HG03460 (cell line): ENCODE measurements at regions not wholly inside any gene's neighbourhood (a gene's known extent, or its start where the extent isn't known, plus 50 kb on each side); places are given as distances from the start of the nearest gene placed in this dataset.

Source experiments
- ATAC-seq: cut with Tn5 transposase; IDR thresholded peaks from one replicate; pipeline ENCODE4 v1.9.1; 2021; ENCODE audit not compliant: unreplicated experiment

DNA sequence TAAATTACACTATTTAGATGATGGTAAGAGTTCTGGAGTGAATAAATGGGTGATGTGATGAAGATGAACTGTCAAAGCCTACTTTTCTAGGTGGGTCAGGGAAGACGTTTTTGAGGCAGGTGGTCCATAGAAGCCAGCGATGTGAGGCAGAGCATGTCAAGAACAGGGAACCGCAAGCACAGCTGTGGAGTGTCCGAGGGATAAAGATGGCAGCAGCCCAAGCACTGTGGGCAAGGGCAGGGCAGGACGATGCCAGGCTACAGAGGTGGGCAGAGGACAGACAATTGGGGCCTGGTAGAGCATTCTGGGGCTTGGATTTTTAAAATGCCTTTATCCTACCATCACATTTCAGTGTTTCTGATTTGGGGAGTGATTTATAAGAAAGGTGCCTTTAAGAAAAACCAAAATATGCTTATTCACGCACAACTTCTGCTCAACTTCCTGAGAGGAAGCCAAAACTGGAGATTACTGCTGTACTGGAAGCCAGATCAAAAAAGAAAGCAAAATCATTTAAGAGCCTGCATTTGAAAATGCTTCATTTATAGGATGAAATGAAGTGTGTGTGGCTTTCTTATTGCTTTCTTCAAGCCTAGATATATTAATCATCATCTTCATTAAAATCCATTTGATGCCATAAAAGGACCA is 119.0 kb upstream of the WDR17 start:
- ATAC-seq: no peak

DNA sequence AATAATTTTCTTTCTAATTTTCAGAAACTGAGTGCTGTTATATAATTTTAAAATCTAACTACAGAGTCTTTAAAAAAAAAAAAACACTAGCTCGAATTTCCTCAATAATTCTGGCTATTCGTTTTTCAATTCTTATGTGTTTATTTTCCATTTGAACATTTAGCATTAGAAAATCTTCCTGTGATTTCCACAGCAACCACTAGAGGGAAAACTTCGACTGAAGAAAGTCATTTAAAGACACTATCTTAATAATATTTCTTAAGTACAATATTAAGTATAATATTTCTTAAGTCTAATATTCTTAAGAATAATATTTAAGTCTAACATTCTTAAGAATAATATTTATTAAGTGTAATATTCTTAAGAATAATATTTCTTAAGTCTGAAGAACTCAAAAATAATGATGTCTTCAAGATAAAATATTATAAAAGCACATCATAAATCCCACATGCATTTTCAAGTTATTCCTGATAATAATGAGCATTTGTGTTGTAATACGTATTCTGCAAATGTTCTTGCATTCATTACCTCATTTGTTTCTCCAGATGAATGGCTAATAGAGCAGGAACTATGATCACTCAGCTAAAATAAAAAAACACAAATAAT is 118.4 kb upstream of the WDR17 start:
- ATAC-seq: no peak

DNA sequence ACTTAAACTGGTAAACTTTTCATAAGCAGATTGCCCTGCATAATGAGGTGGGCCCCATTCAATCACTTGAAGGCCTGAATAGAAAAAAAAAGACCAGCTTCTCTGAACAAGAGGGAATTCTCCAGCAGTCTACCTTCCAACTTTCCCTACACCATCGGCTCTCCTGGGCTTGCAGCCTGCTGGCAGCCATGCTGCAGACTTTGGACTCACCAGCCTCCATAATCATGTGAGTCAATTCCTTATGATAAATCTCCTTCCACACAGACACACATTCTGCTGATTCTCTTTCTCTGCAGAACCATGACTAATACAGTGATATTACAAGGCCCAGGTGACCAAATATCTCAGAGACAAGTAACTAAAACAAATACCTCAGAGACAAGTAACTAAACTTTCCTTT is 113.8 kb upstream of the WDR17 start:
- ATAC-seq: no peak

DNA sequence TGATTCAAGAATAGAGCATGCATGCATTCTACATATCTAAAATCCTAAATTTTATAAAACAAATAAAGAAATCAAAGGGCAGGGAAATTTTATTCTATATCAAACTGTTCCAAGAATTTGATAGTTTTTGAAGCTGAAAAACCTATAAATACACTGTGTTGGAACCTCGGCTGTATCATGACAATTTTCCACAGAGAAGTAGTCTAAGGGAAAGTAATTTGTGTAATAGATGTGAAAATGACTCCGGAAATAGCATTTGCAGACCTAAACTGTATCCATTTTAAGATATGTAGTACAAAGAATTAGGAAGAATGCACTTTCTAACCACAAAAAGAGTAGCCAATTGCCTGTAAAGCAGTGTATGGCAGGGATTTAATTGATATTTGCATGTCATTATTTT is 112.5 kb upstream of the WDR17 start:
- no peak for ATAC-seq

DNA sequence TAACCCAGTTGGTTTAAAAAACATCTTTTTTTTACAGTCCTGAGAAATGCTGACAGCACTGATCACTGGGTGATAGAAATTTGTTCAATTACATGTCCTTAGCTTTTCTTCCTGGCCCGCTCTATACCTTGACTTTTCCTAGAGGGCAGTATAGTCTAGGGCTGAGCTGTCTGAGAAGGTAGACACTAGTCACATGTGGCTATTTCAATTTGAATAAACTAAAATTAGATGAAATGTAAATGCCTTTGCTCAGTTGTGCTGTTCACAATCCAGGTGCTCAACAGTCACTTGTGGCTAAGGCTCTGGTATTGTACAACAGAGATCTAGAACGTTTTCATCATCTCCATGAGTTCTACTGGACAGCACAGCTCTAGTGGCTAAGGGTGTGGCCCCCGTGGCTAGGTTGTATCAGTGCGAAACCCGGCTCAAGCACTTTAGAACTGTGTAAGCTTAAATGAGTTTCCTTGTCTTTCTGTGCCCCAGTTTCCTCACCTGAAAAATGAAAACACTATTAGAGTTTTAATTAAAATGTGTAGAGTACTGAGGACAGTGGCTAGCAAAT is 111.6 kb upstream of the WDR17 start:
- ATAC-seq: peak; percentile 90

DNA sequence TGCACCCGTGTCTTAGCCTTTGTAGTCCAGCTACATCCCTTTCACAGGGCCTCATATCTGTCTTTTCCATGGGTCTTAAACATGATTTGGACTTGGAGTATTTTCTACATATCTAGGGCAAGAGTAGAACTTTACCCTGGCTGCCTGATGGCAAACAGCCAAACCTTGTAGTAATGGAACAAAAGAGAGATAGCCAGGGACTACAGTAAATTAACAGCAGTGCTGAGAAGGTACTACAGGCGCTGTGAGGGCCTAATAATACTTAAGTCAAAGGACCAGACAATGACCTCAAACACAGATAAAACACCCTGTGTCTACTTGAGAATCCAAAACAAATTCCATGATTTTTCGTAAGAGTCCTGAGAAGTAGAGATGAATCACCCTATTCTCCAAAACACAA is 111.0 kb upstream of the WDR17 start:
- ATAC-seq: no peak

DNA sequence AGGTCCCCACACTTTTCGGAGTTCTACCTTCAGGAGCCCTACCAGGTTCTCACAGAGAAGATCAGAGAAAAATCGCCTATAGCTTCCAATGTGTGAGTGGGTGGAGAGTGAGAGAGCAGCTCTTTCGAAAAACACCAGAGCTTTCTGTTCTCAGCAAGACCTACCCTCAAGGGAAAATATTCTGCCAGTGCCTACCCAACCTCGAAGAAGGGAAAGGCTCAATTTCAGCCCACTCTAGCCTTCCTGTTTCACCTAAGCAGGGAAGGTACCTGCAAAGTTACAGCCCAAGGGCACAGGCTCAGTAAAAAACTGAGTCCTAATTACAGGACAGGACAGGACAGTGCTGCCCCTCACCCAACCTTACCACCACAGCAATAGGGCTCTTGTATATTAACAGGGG is 104.0 kb upstream of the WDR17 start:
- ATAC-seq: peak; percentile 95

DNA sequence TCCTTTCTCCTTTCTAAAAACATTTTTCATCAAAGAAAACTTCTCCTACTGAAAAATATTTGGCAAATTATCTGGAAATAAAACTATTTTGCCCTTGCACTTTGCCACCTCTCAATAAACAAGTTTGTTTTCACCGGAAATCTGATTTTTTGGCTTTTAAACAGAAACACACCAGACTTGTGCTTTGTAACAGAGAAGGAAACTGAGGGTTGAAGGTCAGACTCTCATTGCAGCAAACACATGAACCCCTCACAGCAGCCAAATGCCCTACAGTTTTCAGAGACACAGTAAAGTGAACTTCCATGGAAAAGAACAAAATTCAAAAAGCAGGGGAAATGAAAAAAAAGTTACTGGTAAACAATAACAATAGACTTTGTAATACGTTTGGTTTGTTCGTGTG is 95.6 kb upstream of the WDR17 start:
- no peak for ATAC-seq

DNA sequence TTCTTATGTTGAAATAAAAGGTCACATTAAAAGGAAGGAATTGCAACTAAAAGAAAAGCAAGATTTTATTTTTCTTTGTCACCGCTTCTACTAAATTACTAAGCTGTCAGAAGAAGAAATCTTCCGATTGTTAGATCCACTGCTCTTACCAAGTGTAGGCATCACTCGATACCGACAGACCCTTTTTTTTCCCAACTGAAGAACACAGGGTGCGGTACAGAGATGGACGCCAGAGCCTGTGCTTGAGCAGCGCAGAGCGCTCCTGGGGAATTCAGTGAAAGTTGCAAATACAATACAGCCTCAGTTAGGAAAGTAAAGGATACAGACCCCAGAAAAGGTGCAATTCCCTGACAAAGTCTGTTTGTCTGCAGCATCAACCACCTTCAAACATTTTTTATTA is 94.9 kb upstream of the WDR17 start:
- no peak for ATAC-seq

DNA sequence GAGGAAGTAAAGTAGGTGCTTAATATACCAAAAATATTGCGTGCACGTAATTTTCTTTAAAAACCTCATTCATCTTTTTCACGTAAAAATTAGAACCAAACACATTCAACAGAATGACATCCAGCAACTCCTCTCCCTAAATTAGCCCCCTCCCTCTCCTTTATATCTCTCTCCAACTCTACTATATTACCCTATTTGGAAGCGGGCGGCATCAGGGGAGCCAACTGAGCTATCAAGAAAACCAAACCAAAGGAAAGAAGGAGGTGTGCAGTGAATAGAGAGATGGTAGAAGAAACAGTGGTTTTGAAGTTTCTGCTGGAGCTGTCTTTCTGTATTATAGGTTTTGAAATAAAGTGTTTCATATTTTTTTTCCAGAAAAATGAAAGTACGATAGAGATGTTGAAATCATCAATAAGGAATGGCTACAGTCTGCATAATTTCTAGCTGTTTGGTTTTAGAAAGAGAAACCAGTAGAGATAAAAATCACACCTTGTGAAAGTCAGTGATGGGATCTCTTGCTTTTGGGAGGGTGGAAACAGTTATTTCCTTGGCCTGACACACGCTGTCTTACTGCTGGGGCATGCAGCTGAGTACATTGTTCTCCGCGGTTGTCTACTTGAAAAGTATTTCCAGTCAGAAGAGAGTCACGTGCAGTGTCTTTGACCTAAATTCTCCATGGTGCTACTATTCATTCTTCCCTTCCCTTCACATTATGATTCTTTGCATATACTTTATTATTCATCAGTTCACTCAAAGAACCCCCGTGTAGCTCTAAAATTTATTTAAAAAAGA is 94.1 kb upstream of the WDR17 start:
- no peak for ATAC-seq

DNA sequence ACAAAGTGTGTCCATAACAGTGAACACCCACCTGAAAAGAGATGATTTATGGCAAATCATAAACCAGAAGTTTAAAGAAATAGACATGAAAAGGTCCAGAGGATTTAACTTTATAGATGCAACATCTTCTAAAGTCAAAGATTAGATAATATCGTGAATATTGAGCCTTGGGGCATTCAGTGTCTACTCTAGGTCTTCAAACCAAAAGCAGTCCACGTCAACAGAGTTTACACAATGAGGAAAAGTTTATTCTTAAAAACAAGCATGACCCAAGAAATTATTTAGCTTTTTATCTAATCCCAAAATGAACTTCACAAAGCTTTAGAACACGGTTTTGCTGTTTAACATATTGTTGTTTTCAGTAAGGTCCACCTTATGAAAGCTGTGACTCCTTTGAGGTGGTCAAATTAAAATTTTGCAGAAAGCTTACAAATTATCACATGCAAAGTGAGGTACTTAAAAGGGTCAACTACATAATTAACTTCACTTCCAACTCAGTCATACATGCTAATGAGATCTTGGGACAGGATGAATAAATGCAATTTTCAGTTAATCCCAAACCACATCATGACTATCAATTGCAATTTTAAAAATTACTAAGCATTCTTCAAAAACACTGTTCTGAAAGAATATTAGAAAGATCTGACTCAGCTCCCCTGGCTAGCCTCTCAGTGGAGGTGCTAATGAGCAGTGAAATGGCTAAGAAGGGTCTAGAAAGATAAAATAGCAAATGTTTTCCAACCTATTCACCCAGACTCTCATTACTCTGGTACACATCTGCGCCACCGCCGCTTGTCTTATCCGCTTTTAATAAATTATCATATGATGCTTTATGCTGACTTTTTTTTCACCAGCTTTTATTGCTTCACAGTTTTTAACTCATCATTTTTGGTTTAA is 92.4 kb upstream of the WDR17 start:
- no peak for ATAC-seq

DNA sequence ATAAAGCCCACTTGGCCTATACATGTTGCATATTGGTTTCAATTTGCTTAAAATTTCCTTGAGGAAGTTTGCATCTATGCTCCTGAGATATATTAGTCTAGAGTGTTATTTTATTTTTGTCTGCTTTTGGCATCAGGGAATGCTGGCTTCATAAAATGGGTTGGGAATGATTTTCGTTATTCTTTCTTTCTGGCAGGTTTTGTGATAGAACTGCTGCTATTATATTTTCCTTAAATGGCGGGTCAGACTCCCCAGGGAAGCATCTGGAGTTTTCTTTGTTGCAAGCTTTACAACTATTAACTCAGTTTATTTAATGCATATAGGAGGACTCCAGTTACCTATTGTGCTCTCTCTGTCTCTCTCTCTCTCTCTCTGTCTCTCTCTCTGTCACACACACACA is 82.0 kb upstream of the WDR17 start:
- no peak for ATAC-seq

DNA sequence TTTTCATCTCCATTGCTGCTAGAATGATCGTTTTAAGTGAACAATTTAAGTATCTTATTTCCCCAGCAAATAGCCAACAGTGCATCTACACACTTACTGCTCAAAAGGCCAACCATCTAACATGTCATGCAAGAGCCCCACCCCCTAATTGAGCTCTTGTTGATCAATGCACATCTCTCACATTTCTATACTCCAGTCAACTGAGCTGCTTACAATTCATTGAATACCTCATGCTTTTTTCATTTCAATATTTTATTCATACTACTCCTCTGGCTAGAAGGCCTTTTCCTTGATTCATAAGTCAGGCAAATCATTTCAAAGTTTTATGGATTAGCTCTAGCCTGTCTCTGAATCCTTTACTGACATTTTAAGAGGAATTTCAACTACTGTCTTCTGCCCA is 79.0 kb upstream of the WDR17 start:
- ATAC-seq: no peak

DNA sequence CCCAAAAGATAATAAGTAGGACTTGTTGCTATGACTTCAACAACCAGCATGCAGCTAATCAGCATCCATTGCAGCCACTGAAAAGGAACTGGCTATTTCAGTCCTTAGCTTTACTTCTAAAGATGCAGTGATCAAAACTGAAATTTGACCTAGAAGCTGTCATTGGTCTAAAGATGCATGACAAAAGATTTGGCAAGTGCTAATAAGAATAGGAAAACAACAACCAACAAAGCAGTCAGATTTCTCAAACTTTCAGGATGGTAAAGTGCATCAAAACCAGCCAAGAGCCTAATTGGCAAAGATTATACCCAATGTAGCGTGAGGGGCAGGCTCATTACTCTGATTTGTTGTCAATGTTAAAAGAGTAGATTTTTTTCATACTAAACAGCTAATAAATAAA is 77.1 kb upstream of the WDR17 start:
- no peak for ATAC-seq

DNA sequence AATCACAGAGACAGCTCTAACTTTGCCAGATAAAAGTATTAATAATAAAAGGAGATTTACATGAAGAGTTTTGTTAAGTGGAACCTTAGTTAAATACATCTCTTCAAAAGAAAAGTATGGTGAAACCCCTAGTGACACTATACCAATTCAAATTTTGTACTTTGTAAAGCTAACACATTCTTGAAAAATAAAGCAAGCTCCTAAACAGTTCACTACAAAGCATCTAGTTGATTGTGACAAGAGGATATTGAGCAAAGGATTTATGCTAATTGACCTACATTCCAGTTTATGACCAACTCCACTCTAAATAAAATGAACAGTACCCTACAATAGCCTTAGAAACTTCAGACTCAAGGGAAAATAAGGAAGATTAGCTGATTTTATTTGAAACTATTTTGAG is 69.4 kb upstream of the WDR17 start:
- ATAC-seq: no peak

DNA sequence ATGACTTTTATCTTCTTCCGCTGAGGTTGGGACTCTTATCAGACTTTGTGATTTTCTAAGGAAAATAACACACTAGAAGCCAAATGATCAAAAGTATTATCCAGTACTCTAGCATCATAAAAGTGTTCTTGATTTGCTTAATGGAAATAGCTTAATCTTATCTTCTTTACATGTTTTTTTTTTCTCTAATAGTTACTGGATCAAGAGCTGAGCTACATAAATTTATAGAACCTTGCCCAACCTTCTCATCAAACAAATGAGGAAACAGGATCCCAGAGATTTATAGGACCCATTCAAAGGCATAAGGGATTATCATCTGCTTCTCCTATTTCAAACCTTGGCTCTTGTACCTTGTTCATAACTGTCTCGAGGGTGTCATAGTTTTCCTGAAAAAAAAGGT is 68.3 kb upstream of the WDR17 start:
- no peak for ATAC-seq

DNA sequence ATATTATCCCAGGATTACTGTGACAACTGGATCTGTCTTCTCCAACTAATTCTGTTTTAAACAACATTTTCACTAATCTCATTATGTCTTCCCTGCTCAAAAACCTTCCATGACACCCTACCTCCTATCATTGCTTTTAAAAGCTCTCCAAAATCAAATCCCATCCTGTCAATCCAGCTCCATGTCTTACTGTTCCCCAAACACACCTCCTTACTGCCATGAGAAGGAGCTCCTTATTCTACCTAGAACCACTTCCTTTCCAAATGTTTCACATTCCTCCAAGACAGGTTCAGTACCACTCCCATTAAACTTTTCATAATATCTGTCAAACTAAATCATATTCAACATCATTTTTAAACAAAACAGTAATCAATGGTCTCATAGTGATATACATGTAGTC is 66.9 kb upstream of the WDR17 start:
- no peak for ATAC-seq

DNA sequence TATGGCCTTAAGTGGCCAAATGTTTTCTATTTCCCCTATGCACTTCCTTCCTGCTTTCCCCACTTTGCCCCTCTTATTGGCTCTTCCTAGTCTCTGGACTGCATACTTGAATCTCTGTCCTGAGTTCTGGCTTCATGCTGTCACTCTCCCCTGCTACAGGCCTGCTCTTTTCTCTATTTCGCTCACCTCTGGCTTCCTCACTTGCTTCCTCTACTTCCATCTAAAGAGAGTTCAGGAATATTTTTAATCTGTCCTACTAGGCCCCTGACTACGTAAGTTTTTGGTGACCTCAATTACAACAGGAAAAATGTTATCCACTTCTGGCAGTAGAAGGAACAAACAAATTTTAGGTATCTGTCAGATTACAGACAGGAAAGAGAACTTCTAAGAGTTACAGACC is 65.7 kb upstream of the WDR17 start:
- ATAC-seq: no peak

DNA sequence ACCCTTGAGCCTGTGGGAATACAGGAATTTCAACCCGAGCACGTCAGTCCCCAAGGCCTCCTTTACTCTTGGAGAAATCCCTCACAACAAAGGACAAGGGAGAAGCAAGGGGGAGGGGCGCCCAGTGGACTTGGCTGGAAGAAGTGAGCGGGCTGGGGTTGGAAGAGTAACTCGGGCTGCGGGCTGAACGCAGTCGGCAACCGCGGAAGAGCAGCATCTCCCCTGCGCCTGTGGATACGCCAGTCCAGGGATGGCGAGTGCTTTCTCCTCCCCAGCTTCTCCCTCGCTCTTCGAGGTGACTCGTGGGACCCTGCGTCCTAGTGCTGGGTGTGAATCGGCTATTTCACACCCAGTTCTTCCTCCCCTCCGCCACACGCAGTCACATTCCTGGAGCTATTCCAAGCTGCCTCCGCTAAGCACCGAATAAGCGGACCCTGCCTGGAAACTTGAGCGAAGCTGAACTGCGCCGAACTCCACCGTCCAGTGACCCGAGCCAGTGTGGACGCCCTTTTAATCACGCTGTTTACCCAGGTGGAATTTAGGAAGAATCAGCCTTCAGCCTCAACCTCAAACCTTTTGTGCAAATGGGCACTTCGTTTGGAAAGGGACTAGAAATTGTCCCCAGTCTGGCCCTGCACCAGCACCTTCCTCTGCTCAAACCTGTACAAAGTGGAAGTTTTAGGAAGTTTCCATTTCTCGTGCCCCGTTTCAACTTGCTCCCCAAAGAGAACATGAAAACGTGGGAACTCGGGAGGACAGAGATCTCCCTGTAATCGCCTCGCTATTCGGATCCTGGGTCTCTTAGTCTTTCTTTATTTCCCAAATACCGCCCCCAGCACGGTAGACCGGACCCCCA is 64.3 kb upstream of the WDR17 start:
- ATAC-seq: no peak

DNA sequence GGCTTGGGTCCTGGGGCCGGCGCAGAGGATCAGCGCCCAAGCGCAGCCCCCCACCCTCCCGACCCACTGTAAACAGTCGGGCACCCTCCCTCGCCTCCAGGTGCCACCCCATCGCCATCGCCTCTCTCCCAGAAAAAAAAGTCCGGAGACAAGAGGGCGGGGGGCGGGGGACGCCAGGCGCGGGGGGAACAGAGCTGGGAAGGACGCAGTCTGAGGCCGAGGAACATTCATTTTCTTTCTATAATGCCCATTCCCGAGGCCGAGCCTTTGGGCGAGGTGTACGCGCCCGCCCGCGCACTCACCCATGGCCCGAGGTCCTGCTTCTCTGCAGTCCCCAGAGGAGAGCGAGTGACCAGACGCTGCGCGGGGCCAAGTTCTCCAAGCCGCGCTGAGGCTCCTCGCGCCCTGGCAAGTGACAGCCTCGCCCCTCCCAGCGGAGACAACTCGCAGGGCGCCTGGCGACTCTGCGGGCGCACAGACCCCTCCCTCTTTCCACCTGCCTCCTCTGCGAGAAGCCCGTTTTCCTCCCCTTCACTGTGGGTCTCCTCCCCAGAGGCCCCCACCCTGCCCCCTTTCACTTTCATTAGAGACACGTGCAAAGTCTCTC is 63.5 kb upstream of the WDR17 start:
- ATAC-seq: peak; percentile 64
